Heart right ventricle (tissue), 16 donors: ENCODE measurements at regions not wholly inside any gene's neighbourhood (a gene's known extent, or its start where the extent isn't known, plus 50 kb on each side); places are given as distances from the start of the nearest gene placed in this dataset.

Experiments
- ATAC-seq, 8 donors: fragments of 200-7000 bp; cut with Tn5 transposase; one replicate each; pipeline ENCODE4 v1.9.1; 2020; ENCODE audit warnings: mild to moderate bottlenecking in 8 of 8, moderate library complexity in 8 of 8, moderate number of reproducible peaks in 1 of 8
- DNase-seq, 2 donors: peaks; one replicate each; pipeline ENCODE4 v3.0.0-alpha.2; 2020
- H3K27ac ChIP-seq, 10 donors: fragments of 200-600 bp; sonication (generic) in 2 of 10; one replicate each; pipeline versions ENCODE4 v1.5.0 to v1.8.0; 2020 to 2022; ENCODE audit warnings: mild to moderate bottlenecking in 3 of 10
- H3K27me3 ChIP-seq, 7 donors: fragments of 200-600 bp; one replicate each; pipeline ENCODE4 v1.8.0; 2021 to 2022; ENCODE audit warnings: mild to moderate bottlenecking in 2 of 7
- H3K36me3 ChIP-seq, 9 donors: fragments of 200-600 bp; sonication (generic) in 1 of 9; one replicate each; pipeline versions ENCODE4 v1.5.0 to v1.8.0; 2020 to 2022; ENCODE audit warnings: mild to moderate bottlenecking in 2 of 9
- H3K4me1 ChIP-seq, 9 donors: fragments of 200-600 bp; sonication (generic) in 1 of 9; one replicate each; pipeline versions ENCODE4 v1.5.0 to v1.8.0; 2020 to 2022; ENCODE audit warnings: mild to moderate bottlenecking in 4 of 9
- H3K4me3 ChIP-seq, 10 donors: fragments of 200-600 bp; sonication (generic) in 2 of 10; one replicate each; pipeline versions ENCODE4 v1.5.0 to v1.8.0; 2020 to 2022; ENCODE audit warnings: mild to moderate bottlenecking in 7 of 10, moderate library complexity in 2 of 10
- H3K9me3 ChIP-seq, 11 donors: fragments of 200-600 bp in 10 of 11; sonication (generic) in 2 of 11; one replicate each; pipeline versions ENCODE4 v1.5.0 to v1.8.0; 2013 to 2022; ENCODE audit warnings: mild to moderate bottlenecking in 2 of 11, control low read depth in 1 of 11, moderate library complexity in 1 of 11
- CTCF ChIP-seq, 9 donors: fragments of 200-600 bp; sonication (generic) in 2 of 9; IDR thresholded peaks; one replicate each; pipeline versions ENCODE4 v1.5.0 to v1.8.0; 2021 to 2022; ENCODE audit warnings: antibody characterized with exemption in 9 of 9, mild to moderate bottlenecking in 5 of 9, moderate library complexity in 1 of 9
- WGBS, 2 donors: extraction: QIAGEN DNeasy Blood & Tissue Kit; methylation state at CpG; one replicate each; pipeline ENCODE4 v1.1.7; 2013; ENCODE audit warnings: inconsistent platforms in 1 of 2; 5-methylcytosine and 5-hydroxymethylcytosine counted together
- intact Hi-C, 10 donors: fragments of 100-400 bp; cut with DNase I; formaldehyde crosslinking; loops; one replicate each; pipeline versions ENCODE4 v1.11.1 to v1.14.2; 2022
- donor health status: Arrhythmogenic right ventricular cardiomyopathy.
- donor health status: ischemic (EF 13 %, LVEDD 7.1; RV severe dilation, severe dysfunction).
- donor health status: healthy with polysubstance abuse.
- donor health status: DM: no; HTN: yes; CAD: no.
- donor health status: DM: no; HTN: no; CAD: no.
- donor health status: ischemic (EF 25% LVEDD 6.9; RV normal size, moderate dysfunction).
- donor health status: ischemic (EF 25% LVEDD 5.7; RV mildly dilated, moderate dysfunction).
- donor health status: healthy.
- donor health status: DM: yes; HTN: yes; CAD: no.
- donor health status: Ischemic cardiomyopathy.
- donor health status: ischemic (EF 35%, LVEDD 5.7; RV mildly dilated, moderate dysfunction).
- donor health status: nonischemic (EF 11% LVEDD 7.7; RV severe dilation, severe dysfunction).
- donor health status: DM: yes; HTN: yes; CAD: no.
- donor health status: PGD.
- donor health status: ischemic (EF 29% LVEDD 5.4; RV normal size, mild dysfunction).
- donor health status: nonischemic (EF 23%, LVEDD 6.1; RV moderate dilation, normal function).

GRCh38 chr12:97112136-97112535 is 205.1 kb downstream of the NEDD1 start:
- intact Hi-C loops: no loop called here
- Histone ChIP-seq H3K27me3 (peaks cover 0 to 6% (median 0%) of the 10 kb centered on the region in 7 donors), H3K27ac (no peak overlapping the region), H3K4me3 (no peak overlapping the region), H3K9me3 (no peaks in the 10 kb centered on the region), H3K4me1 (no peaks in the 10 kb centered on the region), H3K36me3 (no peaks in the 10 kb centered on the region)
- ATAC-seq (no peak), DNase-seq (no peak)
- no peak for TF ChIP-seq CTCF (IDR thresholded peaks at IDR 0.05)
- 78 to 84% methylated on average over 4 of the region's 4 CpGs for WGBS, 2 donors

- Histone ChIP-seq H3K27me3 (no peaks in the 10 kb centered on the region), H3K36me3 (no peaks in the 10 kb centered on the region), H3K27ac (no peak overlapping the region), H3K9me3 (no peaks in the 10 kb centered on the region), H3K4me1 (no peaks in the 10 kb centered on the region), H3K4me3 (no peak overlapping the region)
- intact Hi-C loops: no loop called here
- ATAC-seq: no peak
- WGBS, 2 donors: 71 to 73% methylated on average over 8 of the region's 8 CpGs
- TF ChIP-seq CTCF (IDR thresholded peaks at IDR 0.05): no peak
- DNase-seq: no peak
These were observed 211.8 kb downstream of the NEDD1 start for GRCh38 chr12:97118796-97119375.

- 21 to 28% methylated on average over 2 of the region's 2 CpGs for WGBS, 2 donors
- H3K36me3 ChIP-seq: no peaks in the 10 kb centered on the region
- H3K4me3 ChIP-seq: no peak overlapping the region
- peaks cover 0 to 4% (median 0%) of the 10 kb centered on the region in 7 donors for H3K27me3 ChIP-seq
- no peak for TF ChIP-seq CTCF (IDR thresholded peaks at IDR 0.05)
- H3K4me1 ChIP-seq: no peaks in the 10 kb centered on the region
- no peaks in the 10 kb centered on the region for H3K9me3 ChIP-seq
- H3K27ac ChIP-seq: no peak overlapping the region
- intact Hi-C loops: no loop called here
- DNase-seq (no peak), ATAC-seq (no peak)
These were observed 220.0 kb downstream of the NEDD1 start for GRCh38 chr12:97127061-97127460.

GRCh38 chr12:97131220-97131981 is 224.3 kb downstream of the NEDD1 start:
- Histone ChIP-seq H3K9me3 (no peaks in the 10 kb centered on the region), H3K27me3 (peaks cover 0 to 4% (median 0%) of the 10 kb centered on the region in 7 donors), H3K4me3 (no peak overlapping the region), H3K36me3 (no peaks in the 10 kb centered on the region), H3K27ac (no peak overlapping the region), H3K4me1 (no peaks in the 10 kb centered on the region)
- intact Hi-C loops: no loop called here
- no peak for TF ChIP-seq CTCF (IDR thresholded peaks at IDR 0.05)
- 32 to 54% methylated on average over 4 of the region's 4 CpGs for WGBS, 2 donors
- DNase-seq: no peak
- no peak for ATAC-seq
